ENCODE measurements at regions not wholly inside any gene's neighbourhood (a gene's known extent, or its start where the extent isn't known, plus 50 kb on each side); places are given as distances from the start of the nearest gene placed in this dataset.

DNA sequence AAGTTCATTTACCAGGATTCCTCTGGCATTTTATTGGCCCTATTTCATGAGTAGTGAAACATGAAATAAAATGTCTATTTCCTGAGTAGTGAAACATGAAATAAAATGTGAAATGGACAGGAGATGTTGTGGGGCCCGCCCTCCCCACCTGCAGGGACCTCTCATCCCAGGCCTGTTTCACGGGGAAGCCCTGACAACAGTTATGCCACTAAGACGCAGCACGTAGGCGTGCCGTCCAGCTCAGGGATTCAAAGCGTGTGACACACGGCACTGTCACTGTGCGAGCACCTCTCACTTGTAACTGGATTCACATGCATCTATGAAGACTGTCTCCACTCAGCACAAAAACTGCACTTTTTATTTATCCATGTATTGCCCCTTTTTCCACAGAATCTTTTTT lies 83.4 kb upstream of the SNTG2 start:
- peaks cover 26 to 29% of the 10 kb centered on the region in 2 experiments for H3K4me1 Mint-ChIP-seq
- no peak overlapping the region for H2BK120ac ChIP-seq (ENCODE audit: low read depth, low read length, poor library complexity, severe bottlenecking)
- H3K14ac ChIP-seq (ENCODE audit: insufficient read depth, low read length) = no peak overlapping the region
- no peaks in the 10 kb centered on the region for H3K23me2 ChIP-seq (ENCODE audit: insufficient read length, low read depth, low read length, poor library complexity, severe bottlenecking)
- no CpG with 5 or more reads among the region's 9 CpGs for WGBS (ENCODE audit: extremely low coverage, insufficient read length, low lambda C conversion rate)
- H4K8ac ChIP-seq (replicated peaks; ENCODE audit: insufficient read length, low read depth, low read length) = no peak overlapping the region
- TF ChIP-seq CTCF (conservative IDR thresholded peaks at IDR 0.05) = no peak
- no peak overlapping the region for H3K23ac ChIP-seq (ENCODE audit: insufficient read length, low read depth, low read length)
- no peaks in the 10 kb centered on the region for H3K27me3 ChIP-seq (ENCODE audit: insufficient read depth, low read length)
- H2BK5ac ChIP-seq (ENCODE audit: insufficient read length, low read length) = no peak overlapping the region
- no peak overlapping the region for H2AK5ac ChIP-seq (ENCODE audit: insufficient read length, low read length)
- H3K27ac Mint-ChIP-seq = no peak overlapping the region
- no peak overlapping the region for H2BK15ac ChIP-seq (ENCODE audit: low read depth, low read length)
- no peak overlapping the region for H2BK12ac ChIP-seq (ENCODE audit: insufficient read length, low read depth, low read length)
- peak; percentile 4 for DNase-seq
- H3T11ph ChIP-seq (ENCODE audit: low read length) = no peak overlapping the region
- H3K79me2 ChIP-seq (ENCODE audit: insufficient read depth, low read length) = no peaks in the 10 kb centered on the region
- no peak overlapping the region for H2BK20ac ChIP-seq (ENCODE audit: low read depth, low read length, poor library complexity, severe bottlenecking)
- no peak overlapping the region for H3K18ac ChIP-seq (ENCODE audit: insufficient read length, low read depth, low read length)
- H3K56ac ChIP-seq (ENCODE audit: insufficient read length, low read depth, low read length) = no peak overlapping the region
- H3K79me1 ChIP-seq (ENCODE audit: insufficient read depth, low read depth, low read length, poor library complexity, severe bottlenecking) = no peaks in the 10 kb centered on the region
- no peak overlapping the region for H2AFZ ChIP-seq (ENCODE audit: low read length)
- no peaks in the 10 kb centered on the region for H4K20me1 ChIP-seq (ENCODE audit: control insufficient read depth, insufficient read depth, insufficient read length)
- peaks cover 41% of the 10 kb centered on the region for H3K27me3 Mint-ChIP-seq (ENCODE audit: low read depth)
- no peak overlapping the region for H3K27ac ChIP-seq (ENCODE audit: insufficient read length, low read depth, low read length)
- H3K4me3 Mint-ChIP-seq = no peak overlapping the region
- no peak overlapping the region for H4K91ac ChIP-seq (ENCODE audit: insufficient read length, low read depth, low read length)
- no peaks in the 10 kb centered on the region; the same call in 1 of the 2 replicates for H3K4me1 ChIP-seq (ENCODE audit: insufficient read depth, low read length)
- H3K9me3 ChIP-seq (ENCODE audit: control insufficient read depth, low read depth, low read length) = no peaks in the 10 kb centered on the region
- H3K9me3 Mint-ChIP-seq = no peaks in the 10 kb centered on the region
- H3K4ac ChIP-seq (ENCODE audit: low read depth, low read length) = no peak overlapping the region
- H3K36me3 Mint-ChIP-seq (ENCODE audit: insufficient read depth in 1 of 3, low read depth in 3 of 3) = no peaks in the 10 kb centered on the region; a peak in 1 of 7 replicates
- no peak overlapping the region for H3K9ac ChIP-seq (ENCODE audit: extremely low read depth, insufficient read length, low read length)
- no peak overlapping the region for H4K5ac ChIP-seq (ENCODE audit: insufficient read length, low read depth, low read length)
- no peak overlapping the region for H3K4me2 ChIP-seq (ENCODE audit: insufficient read depth, insufficient read length, low read length)

Data from H9 (cell line).